GM21825 (cell line): ENCODE measurements at regions not wholly inside any gene's neighbourhood (a gene's known extent, or its start where the extent isn't known, plus 50 kb on each side); places are given as distances from the start of the nearest gene placed in this dataset.

Experiments
- ATAC-seq: cut with Tn5 transposase; IDR thresholded peaks from one replicate; pipeline ENCODE4 v1.9.1; 2021; ENCODE audit warnings: mild to moderate bottlenecking, moderate library complexity; ENCODE audit not compliant: unreplicated experiment

DNA sequence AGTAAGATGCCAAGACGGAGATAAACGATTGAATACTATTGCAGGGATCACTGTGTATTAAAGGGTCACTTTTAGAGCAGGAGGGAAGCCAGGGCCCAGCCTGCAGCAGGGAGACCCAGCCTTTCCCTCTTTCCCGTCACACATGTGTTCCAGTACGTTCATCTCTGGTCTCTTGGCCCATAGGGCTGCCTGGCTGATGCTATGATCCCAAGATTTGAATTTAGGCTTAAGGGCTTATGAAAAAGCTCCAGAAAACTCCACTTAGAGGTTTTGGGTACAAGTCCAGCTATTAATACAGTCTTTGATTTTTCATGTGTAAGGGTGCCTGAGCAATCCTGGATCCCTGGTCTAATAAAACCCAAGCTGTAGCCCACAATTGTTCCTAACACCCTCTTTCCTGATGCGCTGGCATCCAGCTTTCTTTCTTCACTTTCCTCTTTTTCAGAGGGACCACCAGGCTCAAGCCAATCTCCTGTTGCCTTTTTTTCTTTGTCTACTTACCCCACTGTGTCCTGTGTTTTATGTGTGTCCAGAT lies 359.6 kb upstream of the USP24 start:
- ATAC-seq = no peak

DNA sequence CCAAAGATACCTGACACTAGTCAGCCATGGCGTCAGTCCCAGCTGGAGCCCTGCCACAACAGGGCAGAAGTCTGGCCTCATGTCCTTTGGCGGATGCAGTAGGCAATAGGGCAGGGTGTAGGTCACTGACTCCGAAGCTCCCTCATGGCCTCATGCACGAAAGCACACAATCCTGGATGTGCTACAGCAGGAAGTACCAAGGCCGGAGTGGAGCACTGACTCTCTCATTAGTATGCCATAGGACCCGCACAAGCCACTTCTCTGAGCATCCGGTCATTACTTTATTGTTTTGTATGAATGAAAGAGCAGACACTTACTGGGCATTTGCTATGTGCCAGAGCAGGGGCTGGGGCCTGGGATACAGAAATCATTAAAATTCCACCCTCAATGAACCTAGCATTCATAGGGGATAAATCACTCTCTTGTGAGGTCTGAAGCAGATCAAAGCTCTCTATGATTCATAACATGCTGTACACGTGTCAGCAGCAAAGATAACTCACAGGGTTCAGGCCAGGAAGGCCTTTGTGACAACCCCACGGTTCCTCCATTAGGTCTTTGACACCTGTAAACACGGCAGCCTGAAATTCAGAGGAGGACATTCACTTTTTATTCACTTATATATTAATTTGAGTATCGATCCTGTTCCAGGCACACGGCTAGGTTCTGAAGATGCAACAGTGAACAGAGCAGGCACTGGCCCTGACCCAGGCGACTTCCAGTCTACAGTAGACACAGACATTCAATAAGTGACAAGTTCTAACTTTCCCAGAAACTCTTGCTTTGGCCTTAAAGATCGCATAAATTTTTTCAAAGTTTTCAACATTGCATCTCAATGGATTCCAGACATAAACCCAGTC lies 357.9 kb upstream of the USP24 start:
- ATAC-seq = no peak

DNA sequence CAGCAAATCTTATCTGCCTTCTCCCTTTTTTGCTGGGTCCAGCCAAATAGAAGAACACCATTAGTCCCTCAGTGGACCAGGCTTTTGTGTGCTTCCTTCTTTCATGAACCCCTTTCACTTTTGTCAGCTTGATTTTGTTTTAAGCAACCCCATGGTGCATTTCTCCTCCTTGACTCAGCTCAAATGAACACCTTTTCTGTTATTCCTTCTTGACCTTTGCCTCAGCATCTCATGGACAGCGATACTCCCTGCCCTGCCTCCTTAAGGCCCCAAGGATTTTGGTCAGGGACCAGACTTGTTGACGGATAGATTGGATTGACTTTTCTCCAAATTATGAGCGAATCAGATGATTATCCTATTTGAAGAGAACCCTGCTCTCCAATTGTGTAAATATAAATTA lies 356.6 kb upstream of the USP24 start:
- ATAC-seq = no peak

DNA sequence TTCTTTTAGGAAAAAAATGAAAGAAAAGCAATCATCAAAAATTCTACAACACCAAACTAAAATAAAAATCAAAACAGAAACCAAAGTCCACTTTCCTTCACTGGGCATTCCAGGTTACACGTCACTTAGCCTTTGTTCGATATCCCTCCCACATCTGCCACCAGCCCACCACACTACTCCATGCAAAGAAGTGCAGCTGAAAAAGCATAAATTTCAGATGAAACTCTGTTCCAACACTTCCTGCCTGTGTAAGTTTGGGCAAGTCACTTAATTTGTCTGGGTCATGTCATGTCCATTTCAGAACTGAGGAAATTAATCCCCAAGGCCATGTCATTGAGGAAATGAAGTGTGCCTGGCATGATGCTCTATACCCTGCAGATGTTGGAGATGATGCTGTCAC lies 354.3 kb upstream of the USP24 start:
- no peak for ATAC-seq

DNA sequence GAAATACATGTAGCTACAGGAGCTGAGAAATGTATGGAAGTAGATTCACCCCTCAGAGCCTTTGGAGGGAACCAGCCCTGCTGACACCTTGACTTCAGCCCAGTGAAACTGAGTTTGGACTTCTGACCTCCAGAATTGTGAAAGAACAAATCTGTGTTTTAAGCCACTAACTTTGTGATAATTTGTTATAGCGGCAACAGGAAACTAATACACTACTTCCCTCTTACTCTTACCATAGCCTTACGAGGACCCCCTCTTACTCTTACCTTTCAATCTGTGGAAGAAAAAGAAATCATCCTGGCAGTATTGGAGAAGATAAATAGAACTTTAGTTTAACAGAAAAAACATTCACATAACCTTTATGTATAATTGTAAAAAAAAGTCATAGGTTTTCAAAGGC lies 353.6 kb upstream of the USP24 start:
- ATAC-seq = no peak

DNA sequence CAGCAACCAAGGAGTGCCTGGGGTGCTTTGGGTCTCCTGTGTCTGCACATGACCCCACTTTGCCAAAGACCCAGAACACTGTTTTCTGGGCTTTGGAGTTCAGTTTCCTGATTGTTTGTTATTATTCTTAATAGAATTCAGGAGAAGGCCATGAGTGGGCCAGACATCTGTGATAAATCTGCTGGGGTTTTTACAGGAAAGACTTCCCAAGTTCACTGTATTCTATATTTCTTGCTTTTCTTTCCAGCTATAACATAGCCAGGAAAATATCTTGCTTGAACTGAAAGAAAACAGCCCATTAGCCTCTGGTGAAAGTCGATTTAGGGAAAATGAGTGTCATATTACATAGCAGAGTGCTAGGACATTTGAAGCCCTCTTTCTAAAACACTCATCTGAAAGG lies 345.1 kb upstream of the USP24 start:
- no peak for ATAC-seq

DNA sequence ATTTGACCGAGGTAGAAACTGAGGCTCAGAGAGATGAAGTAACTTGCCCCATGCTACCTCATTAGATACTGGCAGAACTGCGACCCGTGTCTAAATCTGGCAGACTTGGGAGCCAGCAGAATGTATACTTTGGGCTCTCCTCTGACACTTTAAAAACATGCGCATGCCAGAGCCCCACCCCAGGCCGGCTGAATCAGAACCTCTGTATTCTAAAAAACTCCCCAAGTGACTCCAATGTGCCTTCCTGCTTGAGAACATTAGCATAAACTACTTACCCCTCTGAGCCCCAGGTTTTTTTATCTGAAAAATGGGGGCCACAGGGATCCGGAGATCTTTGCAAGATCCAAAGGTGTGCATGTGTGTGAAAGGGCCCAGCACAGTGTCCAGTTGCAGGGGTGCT lies 344.7 kb upstream of the USP24 start:
- ATAC-seq = no peak

DNA sequence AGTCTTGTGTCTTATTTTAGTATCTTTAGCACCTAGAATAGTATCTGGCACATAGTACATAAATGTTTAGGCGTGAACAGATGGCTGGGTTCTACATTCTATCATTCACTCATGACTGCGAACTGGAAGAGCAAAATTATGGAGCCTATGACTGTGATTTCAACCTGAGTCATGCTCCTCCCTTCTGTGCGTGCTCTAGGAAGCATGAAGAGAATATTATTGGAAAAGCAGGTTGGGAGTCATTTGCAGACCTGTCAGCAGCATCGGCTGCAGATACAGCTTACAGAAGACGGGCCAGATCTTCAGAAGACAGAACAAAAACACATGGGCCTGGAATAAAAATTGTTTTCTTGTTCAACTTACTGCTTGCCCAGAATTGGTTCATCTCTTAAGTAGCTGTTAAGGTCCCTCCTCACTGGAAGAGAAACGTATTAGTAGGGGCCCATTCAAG lies 344.0 kb upstream of the USP24 start:
- no peak for ATAC-seq

DNA sequence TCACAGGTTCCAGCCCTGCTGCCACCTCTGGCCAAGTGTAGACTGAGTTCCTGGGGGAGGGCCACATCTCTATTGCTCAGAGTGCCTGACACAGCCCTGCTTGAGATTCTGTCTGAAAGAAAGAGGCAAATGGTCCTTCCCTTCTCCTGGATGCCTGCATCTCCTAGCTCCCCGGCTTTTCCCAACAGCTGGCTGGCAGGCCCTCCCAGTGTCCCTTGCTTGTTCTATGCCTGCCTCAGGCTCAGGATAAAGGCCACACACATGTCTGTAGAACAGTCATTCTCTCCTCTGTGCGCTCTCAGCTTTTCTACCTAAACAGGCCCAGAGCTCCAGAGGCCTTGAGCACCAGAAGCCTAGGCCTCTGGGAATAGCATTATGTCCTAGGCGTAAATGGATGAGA lies 343.4 kb upstream of the USP24 start:
- ATAC-seq = no peak

DNA sequence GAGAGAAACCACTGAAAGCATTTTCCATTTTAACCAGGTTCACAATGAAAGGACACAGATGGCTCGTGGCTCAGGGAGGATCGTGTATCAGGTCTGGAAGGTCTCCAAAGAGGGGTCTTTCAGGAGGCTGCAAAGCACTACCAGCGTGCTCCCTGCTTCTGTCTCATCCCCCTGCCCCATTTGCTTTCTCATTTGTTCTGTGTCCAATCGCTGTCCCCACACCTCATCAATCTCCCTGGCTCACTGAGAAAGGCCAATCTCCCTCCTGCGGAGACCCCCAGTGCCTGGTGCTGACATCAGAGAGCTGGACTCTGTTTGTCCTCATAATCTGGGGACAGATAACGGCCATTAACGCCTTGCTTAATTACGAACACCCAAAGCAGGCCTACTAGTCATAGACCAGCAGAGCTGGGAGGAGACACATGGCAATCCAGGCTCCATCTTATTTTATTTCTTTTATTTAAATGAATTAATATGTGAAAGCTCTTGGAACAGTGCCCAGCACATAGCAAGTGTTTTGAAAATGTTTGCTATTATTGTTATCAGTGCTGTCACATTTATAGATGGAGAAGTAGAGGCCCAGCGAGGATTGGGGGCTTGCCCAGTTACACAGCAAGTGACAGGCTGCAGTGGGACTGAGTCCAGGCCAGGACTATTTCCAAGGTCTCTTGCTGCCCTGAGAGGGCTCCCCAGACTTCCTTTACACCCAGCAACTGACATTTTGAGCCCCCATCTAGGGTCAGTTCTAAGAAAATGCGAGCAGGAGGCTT lies 341.0 kb upstream of the USP24 start:
- ATAC-seq = no peak

DNA sequence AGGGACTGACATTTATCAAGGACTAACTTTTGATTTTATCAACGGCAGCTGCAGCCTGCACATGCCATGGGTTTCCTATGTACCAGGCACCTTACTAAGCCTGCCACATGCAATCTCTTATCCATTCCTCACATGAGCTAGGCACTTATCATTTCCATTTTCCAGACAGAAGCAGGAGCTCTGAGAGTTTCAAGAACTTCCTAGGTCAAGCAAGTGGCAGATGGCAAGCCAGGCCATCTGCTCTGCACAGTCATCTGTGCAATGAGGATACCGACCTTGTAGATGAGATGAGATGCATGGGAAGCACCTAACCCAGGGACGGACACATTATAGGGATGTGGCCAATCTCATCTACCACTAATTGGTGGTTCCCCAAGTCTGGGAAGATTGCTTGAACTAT lies 339.4 kb upstream of the USP24 start:
- no peak for ATAC-seq

DNA sequence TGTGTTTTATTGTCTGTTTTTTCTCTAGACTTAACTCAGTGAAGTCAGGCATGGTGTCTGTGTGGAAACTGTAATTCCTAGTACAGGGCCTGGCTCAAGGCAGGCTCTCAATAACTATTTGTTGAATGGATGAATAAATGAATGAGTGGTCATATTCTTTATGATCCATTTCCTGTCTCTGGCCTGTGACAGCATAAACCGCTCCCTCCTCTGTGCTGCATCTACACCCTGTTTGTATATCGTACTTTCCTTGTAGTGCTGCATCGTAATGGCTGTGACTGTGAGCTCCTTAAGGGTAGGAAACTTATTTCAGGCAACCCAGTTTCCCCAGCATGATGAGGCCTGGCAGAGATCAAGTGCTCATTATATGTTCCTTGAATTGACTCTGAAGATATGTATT lies 337.5 kb upstream of the USP24 start:
- ATAC-seq = no peak

DNA sequence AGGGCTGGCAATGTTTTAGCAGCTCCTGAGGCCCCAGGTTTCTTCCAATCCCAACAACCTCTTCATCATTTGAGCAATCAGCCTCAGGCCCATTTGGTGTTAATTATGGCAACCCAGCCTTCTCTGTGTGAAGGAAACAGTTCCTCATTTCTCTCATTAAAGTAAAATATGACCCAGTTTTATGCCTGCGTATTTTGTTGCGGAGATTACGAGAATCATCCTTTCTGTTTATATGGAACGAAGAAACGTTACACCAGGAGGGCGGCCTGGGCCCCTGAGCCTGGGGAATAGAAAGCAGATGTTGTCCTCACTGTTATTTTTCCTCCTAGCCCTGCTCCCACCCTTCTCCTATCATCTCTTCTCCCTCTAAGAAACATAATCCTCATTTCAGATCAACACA lies 332.2 kb upstream of the USP24 start:
- no peak for ATAC-seq

DNA sequence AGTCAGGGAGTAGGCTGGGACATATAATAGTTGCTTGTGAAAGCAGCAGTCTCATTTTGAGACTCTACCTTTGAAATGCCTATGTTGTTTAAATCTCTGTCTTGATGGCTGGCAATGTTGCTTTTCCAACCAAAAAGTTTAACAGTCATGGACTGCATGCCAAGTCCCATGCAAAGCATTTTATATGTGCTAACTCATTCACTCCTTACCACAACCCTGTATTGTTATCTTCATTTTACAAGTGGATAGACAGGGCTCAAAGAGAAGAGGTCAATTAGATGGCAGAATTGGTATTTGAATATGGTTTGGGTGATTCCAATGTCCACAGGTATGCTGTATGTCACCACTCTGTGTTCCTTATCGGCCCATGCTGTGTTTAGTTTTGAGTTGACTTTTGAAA lies 331.4 kb upstream of the USP24 start:
- no peak for ATAC-seq

DNA sequence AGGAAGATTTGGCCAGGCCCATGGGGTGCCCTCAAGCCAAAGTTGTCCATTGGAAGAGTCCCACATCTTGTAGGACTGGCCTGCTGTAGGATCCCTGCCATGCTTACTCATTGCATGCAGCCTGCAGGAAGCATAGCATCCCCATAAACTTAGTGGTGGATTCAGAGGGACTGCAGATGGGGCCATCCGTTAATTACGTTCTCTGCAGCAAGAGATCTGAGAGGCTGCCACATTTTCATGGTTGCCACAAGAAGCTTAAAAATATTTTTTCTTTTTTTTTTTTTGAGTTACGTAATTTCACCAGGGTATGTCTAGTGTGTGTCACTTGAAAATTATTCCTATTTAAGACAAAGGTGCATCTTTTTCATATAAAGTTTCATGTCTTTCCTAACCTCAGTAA lies 329.7 kb upstream of the USP24 start:
- no peak for ATAC-seq

DNA sequence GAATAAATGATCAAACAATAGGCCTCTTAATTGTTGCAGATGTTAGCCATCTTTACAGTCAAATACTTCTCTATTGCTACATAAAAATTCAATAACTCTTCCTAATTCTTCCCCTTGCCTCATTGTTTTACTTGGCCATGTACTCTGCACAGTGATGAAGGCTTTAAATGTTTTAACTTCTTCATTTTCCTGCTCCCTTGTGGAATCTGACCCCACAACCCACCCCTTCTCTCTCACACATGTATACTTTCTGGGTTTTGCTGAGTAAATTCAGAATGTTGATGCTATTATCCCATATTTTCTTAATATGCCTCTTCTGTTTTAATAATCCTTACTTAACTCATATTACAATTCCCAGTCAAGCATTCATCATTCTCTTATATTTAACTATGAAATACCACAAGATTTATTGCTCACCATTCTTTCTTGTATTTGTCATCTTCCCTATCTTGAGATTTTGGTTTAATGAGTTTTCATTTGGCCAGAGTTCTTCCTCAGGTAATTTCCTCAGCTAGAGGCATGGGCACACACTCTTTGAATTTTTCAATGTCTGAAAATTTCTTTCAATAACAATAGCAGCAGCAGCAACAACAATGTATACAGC lies 327.8 kb upstream of the USP24 start:
- ATAC-seq = no peak

DNA sequence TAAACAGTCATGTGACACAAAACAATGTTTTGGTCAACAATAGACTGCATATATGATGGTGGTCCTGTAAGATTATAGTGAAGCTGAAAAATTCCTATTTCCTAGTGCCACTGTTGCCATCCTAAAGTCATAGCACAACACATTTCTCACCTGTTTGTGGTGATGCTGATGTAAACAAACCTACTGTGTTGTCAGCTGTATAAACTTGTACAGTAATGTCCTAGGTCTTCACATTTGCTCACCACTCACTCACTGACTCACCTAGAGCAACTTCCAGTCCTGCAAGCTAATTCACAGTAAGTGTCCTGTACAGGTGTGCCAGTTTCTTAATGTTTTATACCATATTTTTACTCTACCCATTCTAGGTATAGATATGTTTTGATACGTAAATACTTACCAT lies 326.1 kb upstream of the USP24 start:
- ATAC-seq = no peak

DNA sequence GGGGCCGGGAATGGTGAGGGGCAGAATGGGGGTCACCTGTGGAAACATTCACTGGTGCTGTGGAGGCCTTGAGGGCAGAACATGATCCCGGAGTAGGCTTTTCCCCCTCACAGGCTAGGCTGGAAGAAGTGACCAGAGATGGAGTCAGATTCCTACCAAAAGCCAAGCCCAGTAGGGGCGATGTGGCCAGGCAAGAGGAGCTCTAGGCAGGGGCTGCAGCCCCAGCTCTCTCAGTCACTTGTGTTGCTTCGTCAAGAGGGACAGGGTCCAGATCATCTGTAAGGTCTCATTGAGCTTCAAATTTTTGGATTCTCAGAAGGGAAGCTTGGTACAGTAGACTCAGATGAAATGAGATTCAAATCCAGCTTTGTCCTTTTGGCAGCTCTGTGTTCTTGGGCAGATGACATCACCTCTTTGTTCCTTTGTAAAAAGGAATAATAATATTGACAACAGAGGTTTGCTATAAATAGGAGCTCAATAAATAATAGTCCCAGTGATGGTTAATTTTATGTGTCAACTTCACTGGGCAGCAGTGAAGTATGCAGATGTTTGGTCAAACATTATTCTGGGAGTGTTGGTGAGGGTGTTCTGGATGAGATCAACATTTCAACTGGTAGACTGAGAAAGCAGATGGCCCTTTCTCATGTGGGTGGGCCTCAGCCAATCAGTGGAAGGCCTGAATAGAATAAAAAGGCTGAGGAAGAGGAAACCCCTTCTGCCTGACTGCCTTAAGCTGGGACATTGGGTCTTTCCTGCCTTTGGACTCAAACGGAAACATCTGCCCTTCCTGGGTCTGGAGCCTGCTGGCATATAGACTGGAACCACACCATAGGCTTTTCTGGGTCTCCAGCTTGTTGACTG lies 324.7 kb upstream of the USP24 start:
- ATAC-seq = no peak

DNA sequence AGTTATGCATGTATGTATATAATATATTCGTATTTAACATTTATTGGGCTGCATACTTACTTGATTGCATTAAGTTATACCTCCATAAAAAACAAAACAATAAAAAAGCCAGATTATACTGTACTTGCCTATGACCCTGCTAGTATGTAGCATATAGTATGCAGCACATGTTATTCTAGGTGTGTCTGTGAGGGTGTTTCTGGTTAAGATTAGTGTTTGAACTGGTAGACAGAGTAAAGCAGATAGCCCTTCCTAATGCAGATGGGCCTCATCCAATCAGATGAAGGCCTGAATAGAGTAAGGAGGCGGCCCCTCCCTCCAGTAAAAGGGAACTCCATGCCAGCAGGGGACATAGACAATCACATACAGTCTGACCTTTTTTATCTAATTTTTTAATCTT lies 323.3 kb upstream of the USP24 start:
- ATAC-seq = no peak

DNA sequence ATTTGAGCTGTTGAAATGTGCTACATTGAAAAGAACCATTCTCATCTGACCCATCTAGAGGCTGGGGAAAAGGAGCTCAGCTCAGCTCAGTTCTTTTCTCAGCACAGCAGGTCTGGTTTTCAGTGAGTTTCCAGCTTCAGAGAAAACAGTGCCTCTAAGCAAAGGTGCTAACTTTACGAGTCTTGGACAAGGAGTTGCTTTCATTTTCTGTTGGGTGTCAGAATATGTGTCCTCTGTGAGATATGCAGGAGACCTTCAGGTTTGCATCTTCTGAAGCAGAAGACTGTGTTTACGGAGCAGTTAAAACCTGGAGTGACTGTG lies 321.3 kb upstream of the USP24 start:
- no peak for ATAC-seq
